Keratinocyte (primary cell): ENCODE measurements at regions not wholly inside any gene's neighbourhood (a gene's known extent, or its start where the extent isn't known, plus 50 kb on each side); places are given as distances from the start of the nearest gene placed in this dataset.

Source experiments
- DNase-seq: peaks from one replicate; pipeline ENCODE4 v3.0.0-alpha.2; 2011; ENCODE audit warnings: low read depth, missing footprints, low spot score
- FAIRE-seq: peaks from 2 replicates; lab custom pipeline; 2011; peaks lifted over from hg19 to GRCh38; lab: Jason Lieb, UNC
- H2AFZ ChIP-seq: 2 replicates; pipeline ENCODE4 v1.6.0; 2012; ENCODE audit warnings: low read length, control low read depth, inconsistent platforms; ENCODE audit not compliant: control insufficient read depth
- H3K27ac ChIP-seq: 2 replicates; pipeline ENCODE4 v1.5.1; 2011; ENCODE audit warnings: low read length; ENCODE audit not compliant: control insufficient read depth, insufficient read depth
- H3K27me3 ChIP-seq: 3 replicates; pipeline ENCODE4 v1.6.0; 2011; ENCODE audit warnings: low read length; ENCODE audit not compliant: control insufficient read depth, insufficient read depth; ENCODE audit errors: extremely low read depth
- H3K36me3 ChIP-seq, 2 experiments: 2 replicates in 1 of 2; 3 replicates in 1 of 2; pipeline ENCODE4 v1.5.1; 2011; ENCODE audit warnings: low read length in 2 of 2, mild to moderate bottlenecking in 1 of 2; ENCODE audit not compliant: control insufficient read depth in 2 of 2, insufficient read depth in 2 of 2; ENCODE audit errors: extremely low read depth in 1 of 2
- H3K4me1 ChIP-seq: 3 replicates; pipeline ENCODE4 v1.5.1; 2011; ENCODE audit warnings: low read length; ENCODE audit not compliant: control insufficient read depth, insufficient read depth; ENCODE audit errors: extremely low read depth
- H3K4me2 ChIP-seq: 3 replicates; pipeline ENCODE4 v1.6.0; 2011; ENCODE audit warnings: low read depth, low read length; ENCODE audit not compliant: control insufficient read depth, insufficient read depth; ENCODE audit errors: extremely low read depth
- H3K4me3 ChIP-seq, 3 experiments: fragments of 200-600 bp in 1 of 3; sonication (generic) in 1 of 3; 2 replicates in 2 of 3; 3 replicates in 1 of 3; pipeline ENCODE4 v1.5.1; 2011 to 2016; ENCODE audit warnings: low read length in 3 of 3, mild to moderate bottlenecking in 3 of 3, control low read depth in 2 of 3, inconsistent platforms in 1 of 3, low read depth in 1 of 3, mixed read lengths in 1 of 3, mixed run types in 1 of 3, moderate library complexity in 1 of 3; ENCODE audit not compliant: control insufficient read depth in 2 of 3, insufficient read depth in 2 of 3; ENCODE audit errors: extremely low read depth in 1 of 3
- H3K79me2 ChIP-seq: 2 replicates; pipeline ENCODE4 v1.6.0; 2012; ENCODE audit warnings: low read length; ENCODE audit not compliant: control insufficient read depth, insufficient read depth
- H3K9ac ChIP-seq: 3 replicates; pipeline ENCODE4 v1.6.0; 2011; ENCODE audit warnings: low read length; ENCODE audit not compliant: control insufficient read depth, insufficient read depth; ENCODE audit errors: extremely low read depth
- H3K9me1 ChIP-seq: 3 replicates; pipeline ENCODE4 v1.6.0; 2011; ENCODE audit warnings: low read length; ENCODE audit not compliant: control insufficient read depth, insufficient read depth; ENCODE audit errors: extremely low read depth
- H3K9me3 ChIP-seq: 2 replicates; pipeline ENCODE4 v1.5.1; 2012; ENCODE audit warnings: low read depth, low read length; ENCODE audit not compliant: control insufficient read depth
- H4K20me1 ChIP-seq: 3 replicates; pipeline ENCODE4 v1.6.0; 2011; ENCODE audit warnings: low read length; ENCODE audit not compliant: control insufficient read depth, insufficient read depth; ENCODE audit errors: extremely low read depth
- CTCF ChIP-seq, 3 experiments: IDR thresholded peaks in 1 of 3; conservative IDR thresholded peaks in 1 of 3; optimal IDR thresholded peaks in 1 of 3; 2 replicates in 2 of 3; 3 replicates in 1 of 3; pipeline versions ENCODE3 to v1.5.1; 2011; ENCODE audit warnings: low read length in 3 of 3, mild to moderate bottlenecking in 3 of 3, moderate library complexity in 2 of 3, control low read depth in 1 of 3, inconsistent platforms in 1 of 3; ENCODE audit not compliant: insufficient read depth in 2 of 3; ENCODE audit errors: extremely low read depth in 1 of 3
- EZH2 ChIP-seq: IDR thresholded peaks from one replicate; pipeline ENCODE4 v1.6.1; 2012; ENCODE audit warnings: inconsistent platforms, mild to moderate bottlenecking, low read length, moderate library complexity
- dilution Hi-C: fragments of 300-500 bp; cut with MboI; formaldehyde crosslinking; loops from one replicate; pipeline ENCODE4 v1.7.0; 2020; ENCODE audit warnings: low sequenced_read_pairs; ENCODE audit not compliant: extremely low pct_ligation_motif_present

GRCh38 chr5:124877501-124878146 is 131.2 kb upstream of the ZNF608 start:
- no peaks in the 10 kb centered on the region for H3K9me1 ChIP-seq
- H3K9ac ChIP-seq: no peak overlapping the region
- H3K79me2 ChIP-seq: no peaks in the 10 kb centered on the region
- no peaks in the 10 kb centered on the region for H3K27me3 ChIP-seq
- TF ChIP-seq EZH2 (no peak), CTCF (optimal IDR thresholded peaks at IDR 0.05 in 1 of 3, IDR thresholded peaks at IDR 0.05 in 1 of 3, conservative IDR thresholded peaks at IDR 0.05 in 1 of 3; ENCODE audit: extremely low read depth in 1 of 3, insufficient read depth in 2 of 3, low read length in 3 of 3) (no peak)
- no peaks in the 10 kb centered on the region for H3K4me1 ChIP-seq
- no peaks in the 10 kb centered on the region for H3K36me3 ChIP-seq
- H4K20me1 ChIP-seq: no peaks in the 10 kb centered on the region
- DNase-seq: no peak
- FAIRE-seq: no peak
- H3K4me3 ChIP-seq: no peak overlapping the region
- no peak overlapping the region for H2AFZ ChIP-seq
- dilution Hi-C loops: no loop called here
- no peak overlapping the region for H3K27ac ChIP-seq
- no peak overlapping the region for H3K4me2 ChIP-seq
- no peaks in the 10 kb centered on the region for H3K9me3 ChIP-seq

DNA sequence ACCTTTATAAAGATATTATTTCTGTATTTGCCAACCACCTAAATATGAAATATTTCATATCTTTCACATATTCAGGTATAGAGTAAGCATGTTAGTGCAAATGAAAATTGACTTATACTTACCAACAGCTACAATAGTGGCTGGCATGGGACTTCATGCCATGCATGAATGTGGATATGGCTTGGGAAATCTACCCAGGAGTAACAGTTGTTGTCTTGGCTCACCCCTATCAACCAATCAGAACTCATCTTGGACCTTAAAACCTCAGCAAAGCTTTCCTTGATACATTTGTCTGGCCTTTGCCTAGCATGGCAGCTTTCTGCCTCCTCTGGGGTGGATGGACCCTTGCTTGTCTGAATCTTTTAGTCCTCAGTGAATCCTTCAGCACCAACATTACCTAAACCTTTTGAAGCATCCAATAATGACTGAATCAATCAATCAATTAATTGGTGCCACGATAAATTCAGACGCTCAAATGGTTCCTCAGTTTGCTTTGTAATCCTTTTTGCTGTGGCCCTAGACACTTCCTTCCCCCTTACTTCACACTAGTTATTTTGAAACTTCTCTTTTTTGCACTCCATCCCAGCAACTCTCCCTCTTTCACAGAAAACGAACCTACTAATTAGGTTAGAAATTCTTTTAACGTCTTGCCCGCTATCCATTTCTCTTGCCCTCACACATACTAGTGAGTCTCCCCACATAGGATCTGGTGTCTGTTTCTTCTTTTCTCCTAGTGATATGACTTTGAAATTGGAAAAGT is 132.3 kb upstream of the ZNF608 start:
- no peaks in the 10 kb centered on the region for H3K36me3 ChIP-seq
- no peak for TF ChIP-seq CTCF (optimal IDR thresholded peaks at IDR 0.05 in 1 of 3, IDR thresholded peaks at IDR 0.05 in 1 of 3, conservative IDR thresholded peaks at IDR 0.05 in 1 of 3; ENCODE audit: extremely low read depth in 1 of 3, insufficient read depth in 2 of 3, low read length in 3 of 3)
- no peak for TF ChIP-seq EZH2
- no peak overlapping the region for H3K27ac ChIP-seq
- H3K4me2 ChIP-seq: no peak overlapping the region
- H3K9ac ChIP-seq: no peak overlapping the region
- H3K9me1 ChIP-seq: no peaks in the 10 kb centered on the region
- no peaks in the 10 kb centered on the region for H3K4me1 ChIP-seq
- no peaks in the 10 kb centered on the region for H4K20me1 ChIP-seq
- H2AFZ ChIP-seq: no peak overlapping the region
- FAIRE-seq (no peak), DNase-seq (no peak)
- dilution Hi-C loops: no loop called here
- H3K4me3 ChIP-seq: no peak overlapping the region
- H3K9me3 ChIP-seq: no peaks in the 10 kb centered on the region
- H3K79me2 ChIP-seq: no peaks in the 10 kb centered on the region
- H3K27me3 ChIP-seq: no peaks in the 10 kb centered on the region
